ENCODE measurements at regions not wholly inside any gene's neighbourhood (a gene's known extent, or its start where the extent isn't known, plus 50 kb on each side); places are given as distances from the start of the nearest gene placed in this dataset.

GRCh38 chr4:185933078-185933581, 121.1 kb upstream of the SORBS2 start:
- TF ChIP-seq CTCF (IDR thresholded peaks at IDR 0.05; ENCODE audit: poor library complexity, severe bottlenecking), result no peak
- no peak for TF ChIP-seq POLR2AphosphoS5 (IDR thresholded peaks at IDR 0.05)
- no peak for TF ChIP-seq TAF1 (IDR thresholded peaks at IDR 0.05; ENCODE audit: low read depth)
- no peak for TF ChIP-seq SMC3 (conservative IDR thresholded peaks at IDR 0.05; ENCODE audit: poor library complexity)
- TF ChIP-seq REST (IDR thresholded peaks at IDR 0.05; ENCODE audit: borderline replicate concordance), result no peak
